Mucosa of descending colon (tissue), 3 donors: ENCODE measurements at regions not wholly inside any gene's neighbourhood (a gene's known extent, or its start where the extent isn't known, plus 50 kb on each side); places are given as distances from the start of the nearest gene placed in this dataset.

Experiments used
- ATAC-seq: fragments of 200-7000 bp; cut with Tn5 transposase; one replicate; pipeline ENCODE4 v1.9.1; 2020; ENCODE audit warnings: mild to moderate bottlenecking, moderate library complexity
- DNase-seq, 3 donors: peaks; one replicate each; pipeline ENCODE4 v3.0.0-alpha.2; 2020
- H3K36me3 ChIP-seq: fragments of 200-600 bp; one replicate; pipeline ENCODE4 v1.8.0; 2021; ENCODE audit warnings: low read depth, mild to moderate bottlenecking
- H3K4me1 ChIP-seq: fragments of 200-600 bp; one replicate; pipeline ENCODE4 v1.8.0; 2021; ENCODE audit warnings: low read depth, mild to moderate bottlenecking
- H3K4me3 ChIP-seq: fragments of 200-600 bp; one replicate; pipeline ENCODE4 v1.8.0; 2021; ENCODE audit warnings: mild to moderate bottlenecking
- H3K9me3 ChIP-seq: fragments of 200-600 bp; one replicate; pipeline ENCODE4 v1.8.0; 2021; ENCODE audit warnings: mild to moderate bottlenecking
- CTCF ChIP-seq: fragments of 200-600 bp; IDR thresholded peaks from one replicate; pipeline ENCODE4 v1.8.0; 2022; ENCODE audit warnings: antibody characterized with exemption, mild to moderate bottlenecking
- intact Hi-C, 2 donors: fragments of 100-400 bp; cut with DNase I in 1 of 2; cut with micrococcal nuclease in 1 of 2; formaldehyde crosslinking; loops; one replicate each; pipeline versions ENCODE4 v1.11.0 to v1.11.1; 2022; cut with DNase I, micrococcal nuclease
- donor health status: DM: no; HTN: no; CAD: no; lungs with moderate emphysema.
- donor health status: DM: no; HTN: no; CAD: no.
- donor health status: DM: no; HTN: yes; CAD: no.

- peaks cover 24% of the 10 kb centered on the region for H3K4me1 ChIP-seq
- no peaks in the 10 kb centered on the region for H3K9me3 ChIP-seq
- DNase-seq (no peak), ATAC-seq (no peak)
- H3K36me3 ChIP-seq = no peaks in the 10 kb centered on the region
- no peak overlapping the region for H3K4me3 ChIP-seq
- no peak for TF ChIP-seq CTCF
- intact Hi-C loops = no loop called here
These were observed 51.8 kb upstream of the LYST start for GRCh38 chr1:235918465-235918864.

GRCh38 chr1:235918032-235918431 is 51.3 kb upstream of the LYST start:
- Histone ChIP-seq H3K9me3 (no peaks in the 10 kb centered on the region), H3K36me3 (no peaks in the 10 kb centered on the region), H3K4me3 (no peak overlapping the region), H3K4me1 (peaks cover 22% of the 10 kb centered on the region)
- DNase-seq (no peak), ATAC-seq (no peak)
- intact Hi-C loops = no loop called here
- TF ChIP-seq CTCF = no peak

GRCh38 chr1:235917267-235917811 is 50.6 kb upstream of the LYST start:
- peak; percentile 60 for ATAC-seq
- TF ChIP-seq CTCF = no peak
- intact Hi-C loops = no loop called here

More at GRCh38 chr1:235917267-235917811, 50.6 kb upstream of the LYST start:
- DNase-seq = peak in 1 of 3 donors; percentile 56
- H3K4me1 ChIP-seq = peaks cover 22% of the 10 kb centered on the region
- no peaks in the 10 kb centered on the region for H3K9me3 ChIP-seq
- H3K36me3 ChIP-seq = no peaks in the 10 kb centered on the region
- H3K4me3 ChIP-seq = no peak overlapping the region
